Body of pancreas (tissue), 4 donors: ENCODE measurements at regions not wholly inside any gene's neighbourhood (a gene's known extent, or its start where the extent isn't known, plus 50 kb on each side); places are given as distances from the start of the nearest gene placed in this dataset.

Source experiments
- POLR2A ChIP-seq, 3 donors: fragments of 450-650 bp; IDR thresholded peaks; one replicate each; pipeline ENCODE4 v1.6.1; 2016; ENCODE audit warnings: antibody characterized with exemption in 3 of 3, mild to moderate bottlenecking in 2 of 3
- TF ChIP-seq, protein P1 (sequence below), 7 experiments: fragments of 450-650 bp in 4 of 7; fragments of 200-600 bp in 3 of 7; sonication (generic) in 3 of 7; IDR thresholded peaks; one replicate each; pipeline ENCODE4 v1.5.1; 2016 to 2019; ENCODE audit warnings: antibody characterized with exemption in 7 of 7

DNA sequence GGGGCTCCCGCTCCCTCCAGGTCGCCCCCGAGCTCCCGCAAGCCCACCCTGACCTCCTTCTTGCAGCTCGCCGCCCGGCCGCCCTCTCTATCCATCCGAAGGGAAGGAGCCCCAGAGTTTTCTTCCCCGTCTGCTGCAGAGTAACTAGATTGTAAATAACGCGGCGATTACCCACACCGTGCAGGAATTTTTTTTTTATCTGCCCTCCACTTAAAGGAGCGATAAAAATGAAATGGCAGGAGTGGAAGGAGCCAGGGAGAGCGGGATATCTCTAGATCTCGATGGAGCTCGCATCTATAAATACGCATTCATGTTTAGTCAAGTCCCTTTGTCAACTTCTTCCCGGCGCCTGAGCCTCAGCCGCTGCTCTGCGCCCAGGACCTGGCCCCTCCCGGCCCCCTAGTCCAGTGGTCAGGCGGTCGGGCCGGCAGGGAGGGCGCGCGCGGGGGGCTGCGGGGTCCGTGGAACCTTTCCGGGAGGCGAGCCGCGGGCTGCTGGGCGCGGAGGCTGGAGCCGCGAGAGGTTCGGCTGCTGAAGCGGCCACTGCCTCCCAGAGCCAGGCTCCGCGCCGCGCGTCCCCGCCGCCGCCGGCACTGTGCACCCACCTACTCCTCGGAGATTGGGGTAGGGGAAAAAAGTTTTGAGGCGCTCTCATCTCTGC, 386.0 kb downstream of the BCAT1 start:
- TF ChIP-seq, protein P1, sequence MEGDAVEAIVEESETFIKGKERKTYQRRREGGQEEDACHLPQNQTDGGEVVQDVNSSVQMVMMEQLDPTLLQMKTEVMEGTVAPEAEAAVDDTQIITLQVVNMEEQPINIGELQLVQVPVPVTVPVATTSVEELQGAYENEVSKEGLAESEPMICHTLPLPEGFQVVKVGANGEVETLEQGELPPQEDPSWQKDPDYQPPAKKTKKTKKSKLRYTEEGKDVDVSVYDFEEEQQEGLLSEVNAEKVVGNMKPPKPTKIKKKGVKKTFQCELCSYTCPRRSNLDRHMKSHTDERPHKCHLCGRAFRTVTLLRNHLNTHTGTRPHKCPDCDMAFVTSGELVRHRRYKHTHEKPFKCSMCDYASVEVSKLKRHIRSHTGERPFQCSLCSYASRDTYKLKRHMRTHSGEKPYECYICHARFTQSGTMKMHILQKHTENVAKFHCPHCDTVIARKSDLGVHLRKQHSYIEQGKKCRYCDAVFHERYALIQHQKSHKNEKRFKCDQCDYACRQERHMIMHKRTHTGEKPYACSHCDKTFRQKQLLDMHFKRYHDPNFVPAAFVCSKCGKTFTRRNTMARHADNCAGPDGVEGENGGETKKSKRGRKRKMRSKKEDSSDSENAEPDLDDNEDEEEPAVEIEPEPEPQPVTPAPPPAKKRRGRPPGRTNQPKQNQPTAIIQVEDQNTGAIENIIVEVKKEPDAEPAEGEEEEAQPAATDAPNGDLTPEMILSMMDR (IDR thresholded peaks at IDR 0.05) = no peak
- no peak for TF ChIP-seq POLR2A (IDR thresholded peaks at IDR 0.05)
